H54 (cell line): ENCODE measurements at regions not wholly inside any gene's neighbourhood (a gene's known extent, or its start where the extent isn't known, plus 50 kb on each side); places are given as distances from the start of the nearest gene placed in this dataset.

ENCODE experiments used
- DNase-seq: peaks from one replicate; pipeline ENCODE4 v3.0.0; 2011; ENCODE audit warnings: low spot score, mixed read lengths; ENCODE audit not compliant: insufficient read length
- FAIRE-seq: peaks from 3 replicates; lab custom pipeline; 2011; peaks lifted over from hg19 to GRCh38; lab: Jason Lieb, UNC
- POLR2A ChIP-seq: IDR thresholded peaks from 2 replicates; pipeline ENCODE4 v1.6.1; 2011; ENCODE audit warnings: low read depth, mild to moderate bottlenecking, low read length

DNA sequence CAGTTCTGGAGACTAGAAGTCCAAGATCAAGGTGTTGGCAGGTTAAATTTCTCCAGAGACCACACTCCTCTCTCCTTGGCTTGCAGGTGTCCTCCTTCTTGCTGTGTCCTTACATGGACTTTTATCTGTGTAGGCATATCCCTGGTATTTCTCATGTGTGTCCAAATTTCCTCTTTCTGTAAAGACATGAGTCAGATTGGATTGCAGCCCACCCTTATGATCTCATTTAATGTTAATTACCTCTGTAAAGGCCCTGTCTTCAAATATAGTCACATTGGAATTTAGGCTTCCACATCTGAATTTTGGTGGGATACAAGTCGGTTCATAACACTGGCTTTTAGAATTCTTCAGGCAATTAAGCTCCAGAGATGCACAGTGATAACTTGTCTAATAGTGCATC lies 322.2 kb upstream of the GRIA1 start:
- FAIRE-seq (no peak), DNase-seq (no peak)
- TF ChIP-seq POLR2A, result no peak

DNA sequence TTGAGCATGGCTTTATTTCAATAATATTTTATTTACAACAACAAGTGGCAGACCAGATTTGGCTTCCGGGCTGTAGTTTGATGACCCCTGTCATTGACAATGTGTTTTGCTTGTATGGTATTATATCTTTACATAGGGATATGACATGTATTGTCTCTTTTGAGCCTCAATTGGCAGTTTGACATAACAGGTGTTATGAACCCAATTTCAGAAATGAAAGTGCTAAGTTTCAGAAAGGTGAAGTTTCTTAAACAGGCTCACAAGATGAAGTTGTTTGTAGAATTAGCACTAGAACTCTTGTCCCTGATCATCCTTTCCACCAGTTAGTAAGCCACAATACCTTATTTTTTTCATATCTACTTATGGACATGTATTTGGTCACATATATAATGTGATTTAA lies 303.0 kb upstream of the GRIA1 start:
- DNase-seq, result no peak
- TF ChIP-seq POLR2A, result no peak
- no peak for FAIRE-seq

DNA sequence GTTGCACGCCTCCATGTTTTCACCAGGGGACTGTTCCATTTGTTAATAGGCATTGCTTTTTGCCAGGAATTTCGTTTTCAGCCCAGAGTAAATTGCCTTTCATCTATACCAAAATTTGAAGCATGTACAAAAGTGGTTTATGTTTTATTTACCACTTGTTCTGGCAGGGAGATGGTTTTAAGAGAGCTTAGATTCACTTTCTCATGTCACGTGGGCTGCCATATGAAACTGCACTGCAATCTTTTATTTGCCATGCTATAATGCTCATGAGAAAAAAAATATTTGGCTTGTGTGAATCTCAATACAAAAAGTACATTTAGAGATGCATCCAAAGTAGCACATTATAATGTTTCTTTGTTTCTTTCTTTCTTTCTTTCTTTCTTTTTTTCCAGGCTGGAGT lies 284.1 kb upstream of the GRIA1 start:
- no peak for FAIRE-seq

DNA sequence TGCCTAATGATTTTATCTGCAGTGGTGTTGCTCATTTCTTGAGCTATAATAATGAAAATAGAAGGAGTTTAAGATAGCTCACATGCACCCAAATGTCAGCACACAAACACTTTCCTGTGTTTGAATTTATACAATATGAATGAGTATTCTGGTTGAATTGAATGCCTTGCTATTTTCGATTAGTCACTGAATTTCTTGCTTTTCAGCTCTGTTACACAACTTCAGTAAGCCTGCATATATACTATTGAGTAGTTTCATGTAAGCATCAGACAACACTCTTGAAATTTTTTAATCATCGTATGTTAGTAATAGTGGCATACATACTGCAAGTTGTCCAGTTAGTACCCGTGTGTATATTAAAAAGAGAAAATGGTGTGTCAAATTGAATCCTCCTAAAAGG lies 281.5 kb upstream of the GRIA1 start:
- no peak for TF ChIP-seq POLR2A
- FAIRE-seq (no peak), DNase-seq (no peak)

More for the DNA sequence above, 284.1 kb upstream of the GRIA1 start:
- no peak for DNase-seq
- no peak for TF ChIP-seq POLR2A

DNA sequence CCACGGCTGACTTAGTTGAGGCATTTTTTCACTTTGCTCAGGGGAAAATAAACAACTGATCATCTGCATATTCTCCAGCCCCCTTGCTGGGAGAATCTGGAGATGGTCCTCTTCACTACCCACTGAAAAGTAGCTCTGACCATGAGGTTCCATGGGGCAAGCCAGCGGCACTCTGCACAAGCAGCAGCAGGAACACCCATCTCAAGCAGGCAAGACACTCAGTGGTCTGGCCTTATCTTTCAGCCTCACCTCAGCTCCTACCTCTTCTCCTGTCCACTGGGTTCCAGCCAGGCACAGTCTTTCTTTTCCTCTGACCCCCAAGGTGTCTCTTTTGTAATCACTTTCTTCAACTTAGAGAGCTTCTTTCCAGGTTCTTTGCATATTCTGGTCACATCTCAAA lies 280.8 kb upstream of the GRIA1 start:
- FAIRE-seq, result no peak
- no peak for TF ChIP-seq POLR2A
- no peak for DNase-seq

DNA sequence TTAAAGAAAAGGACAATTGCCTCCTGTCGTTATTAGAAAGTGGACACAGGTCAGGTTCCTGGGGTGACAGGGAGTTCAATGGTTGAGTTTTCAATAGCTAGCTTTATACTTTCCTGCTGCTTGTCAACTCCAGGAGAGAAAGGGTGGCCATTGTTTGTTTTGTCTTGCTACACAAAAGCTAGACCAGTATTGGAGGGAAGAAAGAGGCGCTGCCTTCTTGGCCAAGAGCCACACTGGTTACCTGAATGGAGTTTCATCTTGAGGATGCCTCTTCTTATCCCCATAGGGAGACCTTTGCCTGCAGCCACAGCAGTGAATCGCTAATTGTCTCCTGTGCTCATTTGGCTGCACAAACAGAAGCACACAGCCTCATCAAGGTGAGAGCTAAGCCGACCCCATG lies 279.4 kb upstream of the GRIA1 start:
- no peak for TF ChIP-seq POLR2A
- DNase-seq, result no peak
- FAIRE-seq, result no peak

DNA sequence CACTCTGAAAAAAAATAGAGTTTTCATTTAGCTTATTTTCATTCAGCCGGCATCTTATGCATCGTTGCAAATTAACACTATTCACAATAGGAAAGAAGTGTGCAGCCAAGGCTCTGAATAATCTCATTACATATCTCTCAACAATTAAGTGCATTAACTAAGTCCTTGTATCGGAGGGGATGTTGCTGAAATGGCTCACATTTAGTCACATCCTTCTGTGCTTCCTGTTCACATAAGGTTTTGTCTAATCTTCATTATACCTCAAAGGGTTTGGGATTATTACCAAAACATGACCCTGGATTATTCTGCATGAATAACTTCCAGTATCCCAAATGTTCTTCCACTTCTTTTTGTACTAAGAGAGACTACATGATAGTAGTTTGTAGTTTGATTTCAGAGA lies 278.0 kb upstream of the GRIA1 start:
- no peak for TF ChIP-seq POLR2A
- no peak for FAIRE-seq

DNA sequence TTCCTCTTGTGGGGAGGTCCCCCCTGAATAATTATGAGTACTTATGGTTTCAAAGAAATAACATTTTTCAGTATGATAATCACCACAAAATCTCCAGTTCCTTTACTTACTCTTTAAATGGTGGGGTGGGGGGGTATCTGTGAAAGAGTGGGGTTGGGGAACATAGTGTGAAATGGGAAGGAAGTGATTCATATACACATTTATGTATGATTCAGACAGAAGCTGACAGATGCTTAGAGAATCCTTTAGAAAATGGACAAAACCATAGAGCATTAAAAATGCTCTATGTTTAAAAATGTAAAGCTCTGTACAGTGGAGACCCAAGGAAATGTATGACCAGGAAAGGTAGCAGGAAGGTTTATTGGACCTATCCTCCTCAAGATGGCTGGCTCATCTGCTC lies 267.5 kb upstream of the GRIA1 start:
- no peak for TF ChIP-seq POLR2A
- no peak for DNase-seq
- no peak for FAIRE-seq

More for the DNA sequence above, 278.0 kb upstream of the GRIA1 start:
- no peak for DNase-seq

DNA sequence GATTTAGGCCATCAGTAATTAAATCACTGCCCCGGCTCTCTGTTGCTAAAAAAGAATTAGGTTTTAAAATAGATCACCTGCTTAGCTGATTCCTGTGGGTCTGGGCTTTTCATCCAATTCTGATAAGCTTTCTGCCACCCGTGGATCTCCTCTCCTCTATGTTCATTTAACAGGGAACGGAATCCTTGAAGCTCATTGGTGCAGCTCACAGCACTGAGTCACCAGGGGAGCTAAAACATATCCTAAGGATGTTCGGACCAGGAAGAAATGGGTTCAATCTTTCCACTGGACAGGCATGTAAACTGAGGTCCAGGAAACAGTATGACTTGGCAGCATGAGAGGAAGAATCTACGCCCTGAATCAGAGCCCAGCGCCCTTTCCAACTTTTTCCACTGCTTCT lies 267.1 kb upstream of the GRIA1 start:
- no peak for FAIRE-seq

DNA sequence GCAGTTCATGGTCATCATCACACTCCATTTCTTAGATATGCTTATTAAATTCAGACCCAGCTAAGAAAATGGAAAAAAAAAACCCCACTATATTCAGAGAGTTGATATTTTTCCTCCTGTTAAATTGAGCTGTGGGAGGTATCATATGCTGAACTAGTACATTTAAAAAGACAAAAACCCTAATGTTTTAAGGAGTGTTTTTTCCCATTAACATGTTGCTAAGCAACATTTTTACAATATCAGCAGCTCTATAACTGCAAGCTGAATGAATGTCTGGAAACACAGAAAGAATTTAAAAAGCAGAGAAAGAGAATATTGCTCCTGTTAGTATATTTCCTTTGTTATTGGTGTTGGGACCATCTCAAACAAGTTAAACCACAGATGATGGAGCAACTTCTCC lies 265.8 kb upstream of the GRIA1 start:
- FAIRE-seq (no peak), DNase-seq (no peak)
- no peak for TF ChIP-seq POLR2A

More for the DNA sequence above, 267.1 kb upstream of the GRIA1 start:
- peak; percentile 1 for DNase-seq
- TF ChIP-seq POLR2A, result no peak

DNA sequence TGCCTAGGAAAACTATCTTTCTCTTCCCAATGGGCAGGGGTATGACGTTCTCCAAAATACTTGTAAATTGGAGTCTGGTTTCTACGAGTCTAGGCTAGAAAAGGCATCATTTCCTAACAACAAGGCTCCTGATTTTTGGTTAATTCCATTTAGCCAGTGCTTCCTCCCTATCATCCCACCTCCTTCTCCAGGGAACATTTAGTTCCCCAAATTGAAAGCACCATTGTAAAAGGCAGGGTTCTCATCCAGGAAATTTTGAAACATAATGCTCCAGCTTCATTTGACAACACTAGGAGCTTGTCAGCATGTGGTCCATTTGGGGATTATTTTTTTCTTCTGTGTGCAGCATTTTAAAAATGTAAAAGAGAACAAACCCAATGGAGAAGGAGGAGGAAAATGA lies 256.5 kb upstream of the GRIA1 start:
- FAIRE-seq (no peak), DNase-seq (no peak)
- no peak for TF ChIP-seq POLR2A

DNA sequence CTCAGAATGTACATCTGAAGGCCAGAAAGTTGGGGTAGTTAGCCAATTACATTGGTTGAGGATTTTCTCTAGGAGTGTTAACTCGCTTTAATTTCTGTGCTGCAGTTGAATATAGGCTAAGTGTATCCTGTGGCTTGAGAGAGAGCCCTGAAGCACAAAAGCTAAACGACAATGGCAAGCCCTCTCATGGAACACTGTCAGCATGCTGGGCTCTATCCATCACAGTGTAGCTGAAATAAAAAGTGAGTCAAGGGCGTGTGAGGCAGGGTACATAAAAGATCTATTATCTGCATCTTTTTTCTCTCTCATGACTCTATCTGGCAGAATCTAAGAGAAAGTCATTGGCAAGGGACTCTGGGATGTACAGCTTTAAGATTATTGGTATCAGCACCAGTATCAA lies 254.2 kb upstream of the GRIA1 start:
- DNase-seq (no peak), FAIRE-seq (no peak)
- TF ChIP-seq POLR2A, result no peak

DNA sequence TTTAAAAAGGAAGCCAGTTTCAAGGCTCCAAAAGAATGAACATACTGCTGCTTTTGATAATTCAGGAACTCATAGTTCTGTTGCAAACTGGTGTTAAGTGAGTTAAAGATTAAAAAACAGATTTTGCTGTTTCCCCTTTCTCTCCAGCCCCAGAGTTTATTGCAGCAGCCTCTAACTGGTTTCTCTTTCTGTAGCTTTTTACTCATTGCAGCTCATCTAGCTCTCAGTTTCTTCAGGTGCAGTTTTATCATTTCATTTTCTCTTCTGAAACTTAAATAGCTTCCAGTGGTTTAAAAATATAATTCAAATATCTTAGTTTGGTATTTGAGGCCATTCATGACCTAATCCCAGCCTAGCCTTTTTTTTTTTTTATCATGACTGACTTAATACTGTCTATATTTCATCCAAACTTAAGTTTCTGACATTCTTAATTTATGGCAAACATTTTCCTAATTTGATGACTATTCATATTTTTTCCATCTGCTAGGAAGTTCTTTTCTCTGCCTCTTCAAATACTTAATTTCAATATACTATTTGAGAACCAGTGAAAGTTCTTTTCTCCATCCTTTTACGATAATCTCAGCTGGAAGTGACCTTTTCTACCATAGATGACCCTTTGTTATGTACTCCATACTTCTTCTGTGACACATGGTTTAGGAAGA lies 252.7 kb upstream of the GRIA1 start:
- TF ChIP-seq POLR2A, result no peak
- FAIRE-seq (no peak), DNase-seq (no peak)

DNA sequence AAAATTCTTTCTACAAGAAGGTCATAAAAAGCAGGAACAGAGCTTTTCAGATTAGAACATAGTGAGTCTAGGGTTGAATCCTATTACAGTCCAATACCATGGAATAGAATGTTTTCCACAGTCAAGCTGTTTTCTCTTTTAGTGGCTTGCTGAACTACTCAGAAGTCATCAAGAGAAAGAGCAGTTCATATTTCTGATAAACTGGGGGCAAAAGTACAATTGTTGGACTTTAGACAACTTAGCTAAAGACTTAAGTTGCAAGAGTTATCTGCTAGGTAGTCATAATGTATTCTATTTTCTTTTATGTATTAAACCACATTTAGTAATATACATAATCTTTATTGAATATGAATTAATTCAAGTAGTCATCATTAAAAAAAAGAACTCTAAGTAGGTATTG lies 233.1 kb upstream of the GRIA1 start:
- no peak for DNase-seq

DNA sequence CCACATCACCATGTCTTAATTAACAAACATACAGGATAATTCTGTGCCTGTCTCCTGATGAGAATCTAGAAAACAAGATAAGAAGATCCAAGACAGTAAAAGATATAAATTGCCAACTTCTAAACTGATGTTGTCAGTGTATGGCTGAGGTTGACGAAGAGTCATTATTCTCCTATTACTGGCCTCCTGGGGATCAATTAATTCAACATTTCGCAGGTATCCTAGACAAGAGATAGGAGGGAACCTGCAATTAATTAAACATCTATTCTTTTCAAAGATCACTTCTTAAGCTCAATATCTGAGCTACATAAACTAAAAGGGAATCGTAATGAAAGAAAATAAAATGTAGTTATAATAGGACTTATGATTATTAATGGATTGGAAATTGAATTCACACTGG lies 232.0 kb upstream of the GRIA1 start:
- DNase-seq (no peak), FAIRE-seq (no peak)
- no peak for TF ChIP-seq POLR2A

More for the DNA sequence above, 233.1 kb upstream of the GRIA1 start:
- TF ChIP-seq POLR2A, result no peak
- no peak for FAIRE-seq

DNA sequence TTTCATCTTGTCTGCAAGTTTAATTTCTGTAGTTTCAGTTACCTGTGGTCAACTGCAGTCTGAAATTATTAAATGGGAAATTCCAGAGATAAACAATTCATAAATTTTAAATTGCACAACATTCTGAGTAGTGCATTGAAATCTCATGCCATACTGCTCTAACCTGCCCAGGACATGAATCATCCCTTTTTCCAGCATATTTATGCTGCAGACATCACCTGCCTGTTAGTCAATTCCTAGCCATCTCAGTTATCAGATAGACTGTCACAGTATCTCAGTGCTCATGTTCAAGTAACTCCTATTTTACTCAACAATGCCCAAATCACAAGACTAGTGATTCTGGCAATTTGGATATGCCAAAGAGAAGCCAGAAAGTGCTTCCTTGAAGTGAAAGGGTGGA lies 223.0 kb upstream of the GRIA1 start:
- no peak for TF ChIP-seq POLR2A
- DNase-seq (no peak), FAIRE-seq (no peak)

DNA sequence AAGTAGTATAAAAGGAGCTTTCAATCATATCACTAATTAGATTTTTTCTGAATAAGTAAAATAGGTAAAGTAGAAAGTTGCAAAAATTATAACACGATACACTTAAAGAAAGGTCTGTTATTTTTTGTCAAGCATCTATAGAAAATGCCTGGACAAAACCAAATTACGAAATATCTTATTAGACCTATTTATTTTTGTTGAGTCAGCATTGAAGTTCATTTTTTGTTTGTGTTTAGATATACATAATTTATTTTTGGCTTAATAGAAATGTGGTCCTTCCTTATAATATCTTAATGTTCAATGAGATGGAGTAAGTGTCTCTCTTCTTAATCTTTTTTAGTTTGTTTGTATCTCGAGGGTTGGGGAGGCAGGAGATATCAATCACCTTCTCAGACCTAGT lies 214.8 kb upstream of the GRIA1 start:
- no peak for FAIRE-seq
- DNase-seq, result no peak
- TF ChIP-seq POLR2A, result no peak
